ENCODE measurements at regions not wholly inside any gene's neighbourhood (a gene's known extent, or its start where the extent isn't known, plus 50 kb on each side); places are given as distances from the start of the nearest gene placed in this dataset.

GRCh38 chr2:150107170-150107569 is 380.3 kb downstream of the RND3 start:
- TF ChIP-seq CTCF (conservative IDR thresholded peaks at IDR 0.05; ENCODE audit: low read depth, low read length) = no peak
- no peak for TF ChIP-seq EZH2 (IDR thresholded peaks at IDR 0.05; ENCODE audit: low read length, unreplicated experiment)

Data from PC-3 (cell line).